A172 (cell line): ENCODE measurements at regions not wholly inside any gene's neighbourhood (a gene's known extent, or its start where the extent isn't known, plus 50 kb on each side); places are given as distances from the start of the nearest gene placed in this dataset.
A peak's percentile ranks its signal among the peaks of the same experiment; 100 is the strongest.

ENCODE experiments used
- DNase-seq: peaks from one replicate; pipeline ENCODE4 v3.0.0-alpha.2; 2015; ENCODE audit warnings: low spot score

GRCh38 chr16:73217654-73218053 is 169.7 kb upstream of the ZFHX3 start:
- DNase-seq, result no peak

- DNase-seq, result no peak
Observed at GRCh38 chr16:73216932-73217331, 169.0 kb upstream of the ZFHX3 start.

- no peak for DNase-seq
Observed at GRCh38 chr16:73215678-73216377, 167.9 kb upstream of the ZFHX3 start.

- peak; percentile 58 for DNase-seq
Observed at GRCh38 chr16:73214825-73215677, 167.1 kb upstream of the ZFHX3 start.

- no peak for DNase-seq
Observed at GRCh38 chr16:73213732-73214455, 166.0 kb upstream of the ZFHX3 start.

GRCh38 chr16:73212431-73212830 is 164.5 kb upstream of the ZFHX3 start:
- DNase-seq, result no peak

GRCh38 chr16:73210686-73211085 is 162.8 kb upstream of the ZFHX3 start:
- no peak for DNase-seq

GRCh38 chr16:73210084-73210483 is 162.2 kb upstream of the ZFHX3 start:
- no peak for DNase-seq

- DNase-seq, result no peak
Observed at GRCh38 chr16:73209190-73209589, 161.3 kb upstream of the ZFHX3 start.

GRCh38 chr16:73206151-73206707 is 158.3 kb upstream of the ZFHX3 start:
- no peak for DNase-seq

- DNase-seq, result no peak
Observed at GRCh38 chr16:73205153-73205886, 157.4 kb upstream of the ZFHX3 start.

GRCh38 chr16:73204359-73205152 is 156.6 kb upstream of the ZFHX3 start:
- DNase-seq, result no peak

GRCh38 chr16:73202161-73202729 is 154.3 kb upstream of the ZFHX3 start:
- peak; percentile 11 for DNase-seq

GRCh38 chr16:73199214-73199613 is 151.3 kb upstream of the ZFHX3 start:
- DNase-seq, result no peak

- DNase-seq, result no peak
Observed at GRCh38 chr16:73198481-73198880, 150.6 kb upstream of the ZFHX3 start.

- DNase-seq, result no peak
Observed at GRCh38 chr16:73197598-73197997, 149.7 kb upstream of the ZFHX3 start.

- DNase-seq, result peak; percentile 69
Observed at GRCh38 chr16:73196670-73197069, 148.7 kb upstream of the ZFHX3 start.

- DNase-seq, result no peak
Observed at GRCh38 chr16:73193464-73193863, 145.5 kb upstream of the ZFHX3 start.

- no peak for DNase-seq
Observed at GRCh38 chr16:73192232-73192894, 144.4 kb upstream of the ZFHX3 start.

GRCh38 chr16:73191660-73192046 is 143.7 kb upstream of the ZFHX3 start:
- no peak for DNase-seq
